ENCODE measurements at regions not wholly inside any gene's neighbourhood (a gene's known extent, or its start where the extent isn't known, plus 50 kb on each side); places are given as distances from the start of the nearest gene placed in this dataset.

- TF ChIP-seq, protein P1, sequence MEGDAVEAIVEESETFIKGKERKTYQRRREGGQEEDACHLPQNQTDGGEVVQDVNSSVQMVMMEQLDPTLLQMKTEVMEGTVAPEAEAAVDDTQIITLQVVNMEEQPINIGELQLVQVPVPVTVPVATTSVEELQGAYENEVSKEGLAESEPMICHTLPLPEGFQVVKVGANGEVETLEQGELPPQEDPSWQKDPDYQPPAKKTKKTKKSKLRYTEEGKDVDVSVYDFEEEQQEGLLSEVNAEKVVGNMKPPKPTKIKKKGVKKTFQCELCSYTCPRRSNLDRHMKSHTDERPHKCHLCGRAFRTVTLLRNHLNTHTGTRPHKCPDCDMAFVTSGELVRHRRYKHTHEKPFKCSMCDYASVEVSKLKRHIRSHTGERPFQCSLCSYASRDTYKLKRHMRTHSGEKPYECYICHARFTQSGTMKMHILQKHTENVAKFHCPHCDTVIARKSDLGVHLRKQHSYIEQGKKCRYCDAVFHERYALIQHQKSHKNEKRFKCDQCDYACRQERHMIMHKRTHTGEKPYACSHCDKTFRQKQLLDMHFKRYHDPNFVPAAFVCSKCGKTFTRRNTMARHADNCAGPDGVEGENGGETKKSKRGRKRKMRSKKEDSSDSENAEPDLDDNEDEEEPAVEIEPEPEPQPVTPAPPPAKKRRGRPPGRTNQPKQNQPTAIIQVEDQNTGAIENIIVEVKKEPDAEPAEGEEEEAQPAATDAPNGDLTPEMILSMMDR (conservative IDR thresholded peaks at IDR 0.05): no peak
Observed at GRCh38 chr2:8597559-8598225, 84.2 kb upstream of the ID2 start.

GRCh38 chr2:8598295-8599165, 83.3 kb upstream of the ID2 start:
- H3K27me3 Mint-ChIP-seq (ENCODE audit: insufficient read depth): peaks cover 2% of the 10 kb centered on the region
- H3K27ac Mint-ChIP-seq: no peak overlapping the region
- H3K4me3 Mint-ChIP-seq: no peak overlapping the region
- no peak overlapping the region for H3K4me3 ChIP-seq (ENCODE audit: low read length)
- WGBS, 2 experiments (ENCODE audit: insufficient coverage in 1 of 2, insufficient read length in 1 of 2): 92 to 93% methylated on average over 10 to 13 of the region's 13 CpGs
- H3K36me3 Mint-ChIP-seq (ENCODE audit: low read depth): no peaks in the 10 kb centered on the region
- H3K4me1 Mint-ChIP-seq: peaks cover 5% of the 10 kb centered on the region
- H3K27me3 ChIP-seq (ENCODE audit: control insufficient read depth, insufficient read depth, low read length, poor library complexity, severe bottlenecking): no peaks in the 10 kb centered on the region
- no peaks in the 10 kb centered on the region for H3K4me1 ChIP-seq (ENCODE audit: control insufficient read depth, insufficient read depth, low read length)
- H3K36me3 ChIP-seq (ENCODE audit: control insufficient read depth, insufficient read depth, low read length): no peaks in the 10 kb centered on the region
- no peaks in the 10 kb centered on the region for H3K9me3 ChIP-seq (ENCODE audit: control insufficient read depth, low read length)
- H3K9ac ChIP-seq (ENCODE audit: extremely low read depth, low read length, poor library complexity, severe bottlenecking): no peak overlapping the region
- H3K9me3 Mint-ChIP-seq: no peaks in the 10 kb centered on the region
- DNase-seq: no peak
- TF ChIP-seq, protein P1 (conservative IDR thresholded peaks at IDR 0.05): no peak
- H3K27ac ChIP-seq (ENCODE audit: low read depth, low read length): no peak overlapping the region

More at GRCh38 chr2:8597559-8598225, 84.2 kb upstream of the ID2 start:
- Histone ChIP-seq H3K4me1 (ENCODE audit: control insufficient read depth, insufficient read depth, low read length) (no peaks in the 10 kb centered on the region), H3K36me3 (ENCODE audit: control insufficient read depth, insufficient read depth, low read length) (no peaks in the 10 kb centered on the region), H3K9me3 (ENCODE audit: control insufficient read depth, low read length) (no peaks in the 10 kb centered on the region), H3K4me3 (ENCODE audit: low read length) (no peak overlapping the region), H3K27ac (ENCODE audit: low read depth, low read length) (no peak overlapping the region), H3K27me3 (ENCODE audit: control insufficient read depth, insufficient read depth, low read length, poor library complexity, severe bottlenecking) (no peaks in the 10 kb centered on the region), H3K9ac (ENCODE audit: extremely low read depth, low read length, poor library complexity, severe bottlenecking) (no peak overlapping the region)
- Mint-ChIP-seq H3K4me1 (peaks cover 5% of the 10 kb centered on the region), H3K4me3 (no peak overlapping the region), H3K36me3 (ENCODE audit: low read depth) (no peaks in the 10 kb centered on the region), H3K27ac (no peak overlapping the region), H3K9me3 (no peaks in the 10 kb centered on the region), H3K27me3 (ENCODE audit: insufficient read depth) (peaks cover 2% of the 10 kb centered on the region)
- peak; percentile 36 for DNase-seq
- 94% methylated on average over 5 to 8 of the region's 8 CpGs for WGBS, 2 experiments (ENCODE audit: insufficient coverage in 1 of 2, insufficient read length in 1 of 2)

DNA sequence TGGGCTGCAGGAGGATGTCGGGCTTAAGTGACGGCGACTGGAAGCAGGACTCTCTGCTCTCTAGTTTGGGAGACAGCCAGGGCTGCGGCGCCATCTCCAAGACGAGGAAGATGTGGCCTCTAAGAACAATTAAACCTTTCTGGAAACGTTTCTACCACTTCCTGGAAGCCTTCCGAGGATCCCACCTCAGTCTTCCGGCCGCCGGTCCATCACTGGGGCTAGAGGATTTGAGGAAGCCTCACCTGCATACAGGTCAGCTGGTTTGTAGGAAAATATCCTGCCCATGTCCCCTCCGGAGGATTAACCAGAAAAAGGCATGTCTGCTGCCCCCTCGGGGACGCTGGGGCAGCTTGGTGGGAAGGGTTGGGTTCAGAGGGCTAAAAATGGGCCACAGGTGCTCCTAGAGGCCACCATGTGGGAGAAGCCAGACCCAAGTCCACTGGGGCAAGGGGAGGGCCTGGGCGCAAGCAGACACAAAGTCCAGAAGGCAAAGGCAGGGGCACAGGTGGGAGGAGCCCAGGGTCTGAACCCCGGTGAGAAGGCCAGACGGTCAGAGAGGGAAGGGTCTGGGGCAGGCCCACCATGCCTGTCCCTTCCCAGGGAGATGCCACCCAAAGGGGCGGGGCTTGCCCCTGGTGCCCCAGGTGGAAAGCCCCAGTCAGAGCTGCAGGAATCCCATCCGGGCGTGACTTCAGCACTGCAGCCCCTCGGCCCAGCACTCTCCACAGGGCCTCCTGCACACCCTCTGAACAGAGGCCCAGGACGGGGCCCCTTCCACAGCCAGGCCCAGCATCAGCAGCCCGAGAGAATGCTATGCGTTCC, 82.2 kb upstream of the ID2 start:
- no peak overlapping the region for H3K27ac Mint-ChIP-seq
- H3K27me3 ChIP-seq (ENCODE audit: control insufficient read depth, insufficient read depth, low read length, poor library complexity, severe bottlenecking): no peaks in the 10 kb centered on the region
- H3K4me1 ChIP-seq (ENCODE audit: control insufficient read depth, insufficient read depth, low read length): no peaks in the 10 kb centered on the region
- H3K27ac ChIP-seq (ENCODE audit: low read depth, low read length): no peak overlapping the region
- H3K9me3 ChIP-seq (ENCODE audit: control insufficient read depth, low read length): no peaks in the 10 kb centered on the region
- H3K36me3 ChIP-seq (ENCODE audit: control insufficient read depth, insufficient read depth, low read length): no peaks in the 10 kb centered on the region
- no peaks in the 10 kb centered on the region for H3K36me3 Mint-ChIP-seq (ENCODE audit: low read depth)
- no peaks in the 10 kb centered on the region for H3K9me3 Mint-ChIP-seq
- peak; percentile 40 for DNase-seq
- TF ChIP-seq, protein P1 (conservative IDR thresholded peaks at IDR 0.05): peak; percentile 25
- peaks cover 2% of the 10 kb centered on the region for H3K27me3 Mint-ChIP-seq (ENCODE audit: insufficient read depth)
- no peak overlapping the region for H3K9ac ChIP-seq (ENCODE audit: extremely low read depth, low read length, poor library complexity, severe bottlenecking)
- no peaks in the 10 kb centered on the region for H3K4me1 Mint-ChIP-seq
- no peak overlapping the region for H3K4me3 ChIP-seq (ENCODE audit: low read length)
- H3K4me3 Mint-ChIP-seq: no peak overlapping the region
- 91 to 93% methylated on average over 22 to 24 of the region's 24 CpGs for WGBS, 2 experiments (ENCODE audit: insufficient coverage in 1 of 2, insufficient read length in 1 of 2)

All from endodermal cell (in vitro differentiated cells).